ENCODE measurements at regions not wholly inside any gene's neighbourhood (a gene's known extent, or its start where the extent isn't known, plus 50 kb on each side); places are given as distances from the start of the nearest gene placed in this dataset.

- Mint-ChIP-seq H3K4me1 (no peaks in the 10 kb centered on the region), H3K27ac (no peak overlapping the region), H3K9me3 (peaks cover 0 to 8% (median 2%) of the 10 kb centered on the region in 7 donors), H3K36me3 (no peaks in the 10 kb centered on the region), H3K4me3 (no peak overlapping the region), H3K27me3 (ENCODE audit: low read depth in 3 of 3) (no peaks in the 10 kb centered on the region)
- whole genome bisulfite sequencing (ENCODE audit: insufficient coverage) = 82% methylated on average over 4 of the region's 5 CpGs
- Histone ChIP-seq H3K4me2 (replicated peaks; ENCODE audit: extremely low read depth, low read length, poor library complexity, severe bottlenecking) (no peak overlapping the region), H3K79me2 (ENCODE audit: insufficient read depth, low read length) (no peaks in the 10 kb centered on the region), H2AFZ (ENCODE audit: insufficient read depth, low read depth, low read length, poor library complexity, severe bottlenecking) (no peak overlapping the region), H3K36me3 (replicated peaks in 1 of 2; ENCODE audit: control insufficient read depth in 1 of 2, insufficient read depth in 2 of 2, low read length in 2 of 2) (no peaks in the 10 kb centered on the region), H3K4me1 (ENCODE audit: control insufficient read depth in 1 of 2, insufficient read depth in 2 of 2, low read length in 2 of 2) (no peaks in the 10 kb centered on the region), H3K27ac (ENCODE audit: low read depth in 1 of 2, low read length in 2 of 2) (no peak overlapping the region), H4K20me1 (ENCODE audit: insufficient read depth, low read length) (no peaks in the 10 kb centered on the region), H3K9me3 (replicated peaks in 1 of 2; ENCODE audit: control insufficient read depth in 1 of 2, insufficient read depth in 1 of 2, low read length in 2 of 2) (peaks cover 0 to 3% of the 10 kb centered on the region in 2 donors), H3K27me3 (ENCODE audit: control insufficient read depth in 2 of 2, insufficient read depth in 2 of 2, low read length in 2 of 2) (no peaks in the 10 kb centered on the region), H3K9ac (ENCODE audit: insufficient read depth, low read length, poor library complexity, severe bottlenecking) (no peak overlapping the region), H3K4me3 (replicated peaks in 1 of 3; ENCODE audit: low read depth in 2 of 3, low read length in 3 of 3) (no peak overlapping the region)
- no peak for DNase-seq
- intact Hi-C loops (cut with micrococcal nuclease) = no loop called here
- no peak for TF ChIP-seq CTCF (IDR thresholded peaks at IDR 0.05)
Observed at GRCh38 chr13:73893833-73894232, 240.4 kb downstream of the KLF12 start.

- TF ChIP-seq CTCF (IDR thresholded peaks at IDR 0.05) = no peak
- no peak overlapping the region for H3K4me2 ChIP-seq (replicated peaks; ENCODE audit: extremely low read depth, low read length, poor library complexity, severe bottlenecking)
- peaks cover 0 to 15% (median 2%) of the 10 kb centered on the region in 7 donors for H3K9me3 Mint-ChIP-seq
- H4K20me1 ChIP-seq (ENCODE audit: insufficient read depth, low read length) = no peaks in the 10 kb centered on the region
- H3K9ac ChIP-seq (ENCODE audit: insufficient read depth, low read length, poor library complexity, severe bottlenecking) = no peak overlapping the region
- H3K27ac ChIP-seq (ENCODE audit: low read depth in 1 of 2, low read length in 2 of 2) = no peak overlapping the region
- peaks cover 0 to 6% of the 10 kb centered on the region in 2 donors for H3K9me3 ChIP-seq (replicated peaks in 1 of 2; ENCODE audit: control insufficient read depth in 1 of 2, insufficient read depth in 1 of 2, low read length in 2 of 2)
- H3K79me2 ChIP-seq (ENCODE audit: insufficient read depth, low read length) = no peaks in the 10 kb centered on the region
- no peak overlapping the region for H3K27ac Mint-ChIP-seq
- no peak overlapping the region for H3K4me3 ChIP-seq (replicated peaks in 1 of 3; ENCODE audit: low read depth in 2 of 3, low read length in 3 of 3)
- H3K4me1 ChIP-seq (ENCODE audit: control insufficient read depth in 1 of 2, insufficient read depth in 2 of 2, low read length in 2 of 2) = no peaks in the 10 kb centered on the region
- H3K36me3 ChIP-seq (replicated peaks in 1 of 2; ENCODE audit: control insufficient read depth in 1 of 2, insufficient read depth in 2 of 2, low read length in 2 of 2) = no peaks in the 10 kb centered on the region
- intact Hi-C loops (cut with micrococcal nuclease) = no loop called here
- H3K36me3 Mint-ChIP-seq = no peaks in the 10 kb centered on the region
- WGBS (ENCODE audit: insufficient coverage) = no CpG with 5 or more reads among the region's 1 CpG
- no peaks in the 10 kb centered on the region for H3K4me1 Mint-ChIP-seq
- no peak overlapping the region for H3K4me3 Mint-ChIP-seq
- H2AFZ ChIP-seq (ENCODE audit: insufficient read depth, low read depth, low read length, poor library complexity, severe bottlenecking) = no peak overlapping the region
- H3K27me3 ChIP-seq (ENCODE audit: control insufficient read depth in 2 of 2, insufficient read depth in 2 of 2, low read length in 2 of 2) = no peaks in the 10 kb centered on the region
- H3K27me3 Mint-ChIP-seq (ENCODE audit: low read depth in 3 of 3) = no peaks in the 10 kb centered on the region
- no peak for DNase-seq
Observed at GRCh38 chr13:73891805-73892204, 242.4 kb downstream of the KLF12 start.

All from CD14-positive monocyte (primary cell).